Spleen (tissue), 11 donors: ENCODE measurements at regions not wholly inside any gene's neighbourhood (a gene's known extent, or its start where the extent isn't known, plus 50 kb on each side); places are given as distances from the start of the nearest gene placed in this dataset.

ENCODE experiments used
- DNase-seq: peaks from one replicate; pipeline ENCODE4 v3.0.0-alpha.2; 2020
- H3K27ac ChIP-seq, 8 donors: fragments of 200-600 bp; sonication (generic) in 7 of 8; 1 replicate in 4 of 8; 2 replicates in 4 of 8; pipeline versions ENCODE4 v1.5.0 to v1.8.0; 2016 to 2021; ENCODE audit warnings: inconsistent platforms in 4 of 8, mild to moderate bottlenecking in 4 of 8, moderate library complexity in 1 of 8
- H3K27me3 ChIP-seq, 7 donors: fragments of 200-600 bp; sonication (generic) in 6 of 7; replicated peaks in 1 of 7; 1 replicate in 4 of 7; 2 replicates in 3 of 7; pipeline versions ENCODE4 v1.5.0 to v1.8.0; 2016 to 2021; ENCODE audit warnings: inconsistent platforms in 3 of 7, mild to moderate bottlenecking in 1 of 7
- H3K36me3 ChIP-seq, 6 donors: fragments of 200-600 bp; sonication (generic) in 5 of 6; 1 replicate in 4 of 6; 2 replicates in 2 of 6; pipeline versions ENCODE4 v1.5.0 to v1.8.0; 2016 to 2021; ENCODE audit warnings: inconsistent platforms in 2 of 6
- H3K4me1 ChIP-seq, 6 donors: fragments of 200-600 bp; sonication (generic) in 5 of 6; 1 replicate in 3 of 6; 2 replicates in 3 of 6; pipeline versions ENCODE4 v1.5.0 to v1.8.0; 2016 to 2021; ENCODE audit warnings: inconsistent platforms in 3 of 6
- H3K4me3 ChIP-seq, 8 donors: fragments of 200-600 bp; sonication (generic) in 7 of 8; 1 replicate in 4 of 8; 2 replicates in 4 of 8; pipeline versions ENCODE4 v1.5.0 to v1.8.0; 2016 to 2021; ENCODE audit warnings: inconsistent platforms in 4 of 8, mild to moderate bottlenecking in 4 of 8, moderate library complexity in 2 of 8
- H3K9me3 ChIP-seq, 8 donors: fragments of 200-600 bp; sonication (generic) in 7 of 8; 1 replicate in 4 of 8; 2 replicates in 4 of 8; pipeline versions ENCODE4 v1.5.0 to v1.8.0; 2016 to 2021; ENCODE audit warnings: inconsistent platforms in 4 of 8
- CTCF ChIP-seq, 11 experiments: fragments of 200-600 bp in 7 of 11; fragments of 450-650 bp in 4 of 11; sonication (generic) in 4 of 11; IDR thresholded peaks in 8 of 11; conservative IDR thresholded peaks in 3 of 11; 1 replicate in 7 of 11; 2 replicates in 4 of 11; pipeline versions ENCODE4 v1.4.0 to v1.8.0; 2016 to 2021; ENCODE audit warnings: antibody characterized with exemption in 11 of 11, inconsistent platforms in 4 of 11, mild to moderate bottlenecking in 1 of 11
- POLR2A ChIP-seq, 3 donors: fragments of 450-650 bp; IDR thresholded peaks; one replicate each; pipeline ENCODE4 v1.5.1; 2017; ENCODE audit warnings: antibody characterized with exemption in 3 of 3, mild to moderate bottlenecking in 1 of 3
- POLR2AphosphoS5 ChIP-seq, 3 donors: sonication (generic); formaldehyde crosslinking; IDR thresholded peaks; one replicate each; pipeline ENCODE4 v1.5.1; 2017; ENCODE audit warnings: antibody characterized with exemption in 3 of 3
- WGBS, 5 donors: extraction: QIAGEN DNeasy Blood & Tissue Kit in 3 of 5; methylation state at CpG; one replicate each; pipeline versions ENCODE4 v1.1.5 to v1.1.7; 2013 to 2018; 5-methylcytosine and 5-hydroxymethylcytosine counted together
- intact Hi-C: fragments of 100-400 bp; cut with DNase I; formaldehyde crosslinking; loops from one replicate; pipeline ENCODE4 v1.15.0; 2023; ENCODE audit warnings: low total_unique reads
- donor health status: healthy with polysubstance abuse.
- donor health status: DM: no; HTN: no; CAD: no; lungs with moderate emphysema.
- donor health status: DM: no; HTN: no; CAD: no.
- donor health status: Bipolar disorder and iron deficiency.
- donor health status: healthy.
- donor health status: DM: no; HTN: no; CAD: no.
- donor health status: DM: yes; HTN: yes; CAD: no.

- H3K4me1 ChIP-seq, result no peaks in the 10 kb centered on the region
- no peaks in the 10 kb centered on the region for H3K36me3 ChIP-seq
- TF ChIP-seq POLR2AphosphoS5 (IDR thresholded peaks at IDR 0.05), result no peak
- no peak for TF ChIP-seq POLR2A (IDR thresholded peaks at IDR 0.05)
- TF ChIP-seq CTCF (IDR thresholded peaks at IDR 0.05 in 8 of 11, conservative IDR thresholded peaks at IDR 0.05 in 3 of 11), result no peak
- 61 to 77% (median 66%) methylated on average over 1 of the region's 1 CpG for WGBS, 5 donors
- H3K27ac ChIP-seq, result no peak overlapping the region
- no peaks in the 10 kb centered on the region for H3K9me3 ChIP-seq
- intact Hi-C loops, result no loop called here
- no peaks in the 10 kb centered on the region for H3K27me3 ChIP-seq
- DNase-seq, result no peak
- H3K4me3 ChIP-seq, result no peak overlapping the region
Observed at GRCh38 chr4:52343595-52343994, 292.5 kb downstream of the SPATA18 start.

DNA sequence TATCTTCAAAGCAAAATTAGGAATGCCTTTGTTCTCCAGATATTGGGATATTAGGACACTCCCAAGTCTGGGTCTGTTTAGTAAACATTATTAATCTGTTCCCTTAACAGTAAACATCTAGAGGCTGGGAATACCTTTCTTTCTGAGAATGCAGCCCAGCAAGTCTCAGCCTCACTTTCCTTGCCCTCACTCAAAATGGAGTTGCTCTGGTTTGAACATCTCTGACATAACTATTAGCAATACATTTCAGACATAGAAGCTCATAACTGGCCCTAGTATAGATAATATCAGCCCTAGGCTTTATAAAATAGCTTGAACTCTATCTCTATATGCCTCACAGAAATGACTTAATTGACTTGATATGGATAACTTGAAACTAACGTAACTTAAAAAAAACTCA is 299.8 kb downstream of the SPATA18 start:
- 92 to 98% (median 95%) methylated on average over 1 of the region's 1 CpG for WGBS, 5 donors
- H3K27me3 ChIP-seq, result no peaks in the 10 kb centered on the region
- H3K9me3 ChIP-seq, result peaks cover 0 to 8% (median 0%) of the 10 kb centered on the region in 8 donors
- no peak overlapping the region for H3K27ac ChIP-seq
- no peaks in the 10 kb centered on the region for H3K36me3 ChIP-seq
- H3K4me3 ChIP-seq, result no peak overlapping the region
- DNase-seq, result no peak
- no peaks in the 10 kb centered on the region for H3K4me1 ChIP-seq
- intact Hi-C loops, result no loop called here
- TF ChIP-seq POLR2A (IDR thresholded peaks at IDR 0.05), result no peak
- no peak for TF ChIP-seq POLR2AphosphoS5 (IDR thresholded peaks at IDR 0.05)
- no peak for TF ChIP-seq CTCF (IDR thresholded peaks at IDR 0.05 in 8 of 11, conservative IDR thresholded peaks at IDR 0.05 in 3 of 11)

DNA sequence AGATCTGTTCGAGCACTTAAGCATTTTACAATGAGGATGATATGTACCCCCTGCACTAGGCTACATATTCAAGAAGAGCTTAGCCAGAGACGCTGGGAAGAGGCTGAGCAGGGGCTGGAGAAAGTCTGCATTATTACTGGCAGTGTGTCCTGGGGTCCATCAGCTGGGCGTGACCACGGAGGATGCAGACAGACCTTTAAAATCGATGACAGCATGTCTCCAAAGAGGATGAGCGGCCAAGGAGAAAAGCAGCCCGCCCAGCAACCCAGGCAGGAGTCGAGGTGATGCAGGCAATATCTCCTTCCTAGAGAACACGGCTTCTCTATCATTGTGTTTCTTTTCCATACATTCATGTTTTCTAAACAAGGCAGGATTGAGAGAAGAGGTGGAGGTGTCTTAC is 300.7 kb downstream of the USP46 start:
- intact Hi-C loops, result no loop called here
- 84 to 91% (median 88%) methylated on average over 9 of the region's 9 CpGs for WGBS, 5 donors
- no peaks in the 10 kb centered on the region for H3K36me3 ChIP-seq
- H3K9me3 ChIP-seq, result no peaks in the 10 kb centered on the region
- DNase-seq, result no peak
- no peak overlapping the region for H3K4me3 ChIP-seq
- no peak overlapping the region for H3K27ac ChIP-seq
- no peak for TF ChIP-seq POLR2A (IDR thresholded peaks at IDR 0.05)
- no peak for TF ChIP-seq CTCF (IDR thresholded peaks at IDR 0.05 in 8 of 11, conservative IDR thresholded peaks at IDR 0.05 in 3 of 11)
- no peak for TF ChIP-seq POLR2AphosphoS5 (IDR thresholded peaks at IDR 0.05)
- H3K4me1 ChIP-seq, result no peaks in the 10 kb centered on the region
- H3K27me3 ChIP-seq, result no peaks in the 10 kb centered on the region

GRCh38 chr4:52358883-52359321 is 300.2 kb downstream of the USP46 start:
- Histone ChIP-seq H3K36me3 (no peaks in the 10 kb centered on the region), H3K4me3 (no peak overlapping the region), H3K9me3 (no peaks in the 10 kb centered on the region), H3K27me3 (no peaks in the 10 kb centered on the region), H3K27ac (no peak overlapping the region), H3K4me1 (no peaks in the 10 kb centered on the region)
- intact Hi-C loops, result no loop called here
- 73 to 96% (median 78%) methylated on average over 1 of the region's 1 CpG for WGBS, 5 donors
- no peak for TF ChIP-seq CTCF (IDR thresholded peaks at IDR 0.05 in 8 of 11, conservative IDR thresholded peaks at IDR 0.05 in 3 of 11)
- no peak for TF ChIP-seq POLR2A (IDR thresholded peaks at IDR 0.05)
- TF ChIP-seq POLR2AphosphoS5 (IDR thresholded peaks at IDR 0.05), result no peak
- no peak for DNase-seq
